HCT116 (cell line): ENCODE measurements at regions not wholly inside any gene's neighbourhood (a gene's known extent, or its start where the extent isn't known, plus 50 kb on each side); places are given as distances from the start of the nearest gene placed in this dataset.

Experiments used
- ATAC-seq: fragments of 200-7000 bp; cut with Tn5 transposase; 2 replicates; pipeline ENCODE4 v1.9.1; 2020; ENCODE audit warnings: mild to moderate bottlenecking, moderate library complexity
- BruUV-seq: library from RNA; stranded (reverse); fragments of 400-500 nt; replicated peaks from 2 replicates; lab custom pipeline; 2021; lab: Mats Ljungman, UMichigan
- CTCF ChIA-PET: fragments of 300-600 bp; sonication (Branson Sonifier 250); formaldehyde crosslinking; loops from one replicate; lab custom pipeline; 2021; ENCODE audit warnings: antibody characterized with exemption; lab: Charles Lee
- POLR2A ChIA-PET: fragments of 300-600, 350-600 bp; sonication (Branson Sonifier 250); formaldehyde crosslinking; loops from one replicate; lab custom pipeline; 2021; ENCODE audit warnings: antibody characterized with exemption; lab: Charles Lee
- RAD21 ChIA-PET, 2 experiments: fragments of 300-600 bp; sonication (Branson Sonifier 250); formaldehyde crosslinking; loops; one replicate each; lab custom pipeline; 2023; ENCODE audit warnings: low total read pairs in 2 of 2; ENCODE audit not compliant: uncharacterized antibody in 2 of 2, unreplicated experiment in 2 of 2, low non-redundant PET in 1 of 2; lab: Charles Lee
- DNase-seq: peaks from one replicate; pipeline ENCODE4 v3.0.0-alpha.2; 2010; ENCODE audit warnings: low read depth, low spot score
- H2AFZ ChIP-seq: fragments of 200-600 bp; shearing (Covaris generic), sonication (generic); 2 replicates; pipeline ENCODE4 v1.6.1; 2017; ENCODE audit warnings: low read depth, mixed run types, mixed read lengths, antibody characterized with exemption, low read length; ENCODE audit not compliant: poor library complexity, severe bottlenecking
- H3K27ac ChIP-seq: 2 replicates; pipeline ENCODE4 v1.5.1; 2012; ENCODE audit warnings: low read depth, low read length
- H3K27me3 ChIP-seq: fragments of 200-600 bp; sonication (generic); 2 replicates; pipeline ENCODE4 v1.6.1; 2016; ENCODE audit warnings: mixed run types, low read length, mixed read lengths; ENCODE audit not compliant: insufficient read depth
- H3K36me3 ChIP-seq, 2 experiments: fragments of 200-500 bp in 1 of 2; fragments of 200-600 bp in 1 of 2; sonication (Bioruptor generic) in 1 of 2; sonication (generic) in 1 of 2; 2 replicates each; pipeline versions ENCODE4 v1.5.1 to v1.6.1; 2014 to 2016; ENCODE audit warnings: low read length in 2 of 2, inconsistent platforms in 1 of 2, mixed read lengths in 1 of 2, mixed run types in 1 of 2; ENCODE audit not compliant: insufficient read depth in 2 of 2, control insufficient read depth in 1 of 2
- H3K4me1 ChIP-seq, 2 experiments: fragments of 200-600 bp in 1 of 2; sonication (generic) in 1 of 2; 2 replicates each; pipeline versions ENCODE4 v1.5.1 to v1.6.1; 2012 to 2017; ENCODE audit warnings: low read length in 2 of 2, inconsistent platforms in 1 of 2, mild to moderate bottlenecking in 1 of 2, mixed read lengths in 1 of 2, mixed run types in 1 of 2, moderate library complexity in 1 of 2; ENCODE audit not compliant: insufficient read depth in 2 of 2, control insufficient read depth in 1 of 2
- H3K4me2 ChIP-seq: fragments of 200-600 bp; sonication (generic); 2 replicates; pipeline ENCODE4 v1.6.1; 2017; ENCODE audit warnings: mixed run types, low read length, mixed read lengths
- H3K4me3 ChIP-seq, 2 experiments: fragments of 200-600 bp in 1 of 2; sonication (generic) in 1 of 2; replicated peaks in 1 of 2; 2 replicates each; pipeline ENCODE4 v1.5.1; 2011 to 2016; ENCODE audit warnings: low read length in 2 of 2, control low read depth in 1 of 2, low read depth in 1 of 2, mild to moderate bottlenecking in 1 of 2, mixed read lengths in 1 of 2, mixed run types in 1 of 2
- H3K79me2 ChIP-seq: fragments of 200-600 bp; sonication (generic); 2 replicates; pipeline ENCODE4 v1.6.1; 2017; ENCODE audit warnings: mild to moderate bottlenecking, mixed run types, low read length, moderate library complexity, mixed read lengths; ENCODE audit not compliant: insufficient read depth
- H3K9ac ChIP-seq: fragments of 200-600 bp; sonication (generic); 2 replicates; pipeline ENCODE4 v1.6.1; 2016; ENCODE audit warnings: low read length, mixed read lengths
- H3K9me2 ChIP-seq: fragments of 200-600 bp; sonication (generic), shearing (Covaris generic); 2 replicates; pipeline ENCODE4 v1.6.1; 2017; ENCODE audit warnings: mixed run types, mild to moderate bottlenecking, moderate library complexity; ENCODE audit not compliant: insufficient read depth
- H3K9me3 ChIP-seq, 2 experiments: fragments of 200-500 bp in 1 of 2; fragments of 200-600 bp in 1 of 2; sonication (Bioruptor generic) in 1 of 2; sonication (generic) in 1 of 2; 2 replicates each; pipeline ENCODE4 v1.6.1; 2014 to 2017; ENCODE audit warnings: low read length in 2 of 2, mixed read lengths in 2 of 2, inconsistent platforms in 1 of 2, low read depth in 1 of 2, mild to moderate bottlenecking in 1 of 2, mixed run types in 1 of 2, moderate library complexity in 1 of 2; ENCODE audit not compliant: control insufficient read depth in 1 of 2, insufficient read depth in 1 of 2
- H4K20me1 ChIP-seq: fragments of 200-600 bp; sonication (generic), shearing (Covaris generic); 2 replicates; pipeline ENCODE4 v1.6.1; 2017; ENCODE audit warnings: mixed run types, mild to moderate bottlenecking, moderate library complexity; ENCODE audit not compliant: insufficient read depth
- CEBPB ChIP-seq: IDR thresholded peaks from 2 replicates; pipeline ENCODE4 v1.6.1; 2012; ENCODE audit warnings: low read depth
- CTCF ChIP-seq, 3 experiments: fragments of 200-600 bp in 1 of 3; sonication (generic) in 1 of 3; IDR thresholded peaks in 2 of 3; conservative IDR thresholded peaks in 1 of 3; 2 replicates each; pipeline ENCODE4 v1.5.1; 2012 to 2017; ENCODE audit warnings: low read depth in 2 of 3, low read length in 2 of 3, antibody characterized with exemption in 1 of 3, borderline replicate concordance in 1 of 3, control low read depth in 1 of 3, mild to moderate bottlenecking in 1 of 3, mixed read lengths in 1 of 3, mixed run types in 1 of 3, moderate library complexity in 1 of 3; ENCODE audit not compliant: insufficient read depth in 1 of 3
- ELF1 ChIP-seq: IDR thresholded peaks from 2 replicates; pipeline ENCODE4 v1.6.1; 2012; ENCODE audit warnings: low read depth, borderline replicate concordance
- EZH2phosphoT487 ChIP-seq: fragments of 200-600 bp; IDR thresholded peaks from 2 replicates; pipeline ENCODE4 v1.6.1; 2018; ENCODE audit warnings: antibody characterized with exemption, borderline replicate concordance
- FOSL1 ChIP-seq: IDR thresholded peaks from 2 replicates; pipeline ENCODE4 v1.6.1; 2012; ENCODE audit warnings: low read depth
- MAX ChIP-seq: IDR thresholded peaks from 2 replicates; pipeline ENCODE4 v1.6.1; 2012
- SIN3A ChIP-seq: IDR thresholded peaks from 2 replicates; pipeline ENCODE4 v1.6.1; 2012; ENCODE audit warnings: low read depth
- YY1 ChIP-seq: IDR thresholded peaks from 2 replicates; pipeline ENCODE4 v1.6.1; 2011; ENCODE audit warnings: low read length, low read depth, moderate library complexity, mild to moderate bottlenecking; ENCODE audit not compliant: insufficient replicate concordance; ENCODE audit errors: extremely low read depth
- ZBTB33 ChIP-seq: IDR thresholded peaks from 2 replicates; pipeline ENCODE4 v1.6.1; 2011; ENCODE audit warnings: mild to moderate bottlenecking, low read length, moderate library complexity; ENCODE audit not compliant: insufficient replicate concordance; ENCODE audit errors: extremely low read depth
- intact Hi-C: fragments of 100-400 bp; cut with micrococcal nuclease; formaldehyde crosslinking; loops from 2 replicates; pipeline ENCODE4 v1.10.0; 2022

- POLR2A ChIA-PET = interaction anchor here (1.2 kb wide), 1 partner anchor 8 kb away, joined by 3 read pairs; no protein-coding TSS in a partner anchor
These were observed 52.7 kb upstream of the BCOR start for GRCh38 chrX:40150503-40150902.

More at GRCh38 chrX:40150503-40150902, 52.7 kb upstream of the BCOR start:
- RAD21 ChIA-PET = interaction anchor here in 1 of 2 experiments (0.6 kb wide), 1 partner anchor 11 kb away, joined by 3 read pairs; no protein-coding TSS in a partner anchor
- H3K9ac ChIP-seq = peak overlapping the region; percentile 80; the same call in 1 of the 2 replicates
- ATAC-seq = no peak
- no peaks in the 10 kb centered on the region for H3K9me3 ChIP-seq
- H3K9me2 ChIP-seq = no peaks in the 10 kb centered on the region
- H3K27me3 ChIP-seq = no peaks in the 10 kb centered on the region
- intact Hi-C loops = no loop called here
- H3K4me1 ChIP-seq = peaks cover 30 to 62% of the 10 kb centered on the region in 2 experiments; a peak in 3 of 4 replicates
- CTCF ChIA-PET = no interaction called here
- no TSS peak for BruUV-seq
- DNase-seq = no peak
- peaks cover 25% of the 10 kb centered on the region for H3K79me2 ChIP-seq
- H3K4me2 ChIP-seq = peak overlapping the region; percentile 90
- peak overlapping the region; percentile 93; the same call in 1 of the 2 replicates for H3K27ac ChIP-seq
- no peaks in the 10 kb centered on the region for H4K20me1 ChIP-seq
- TF ChIP-seq MAX (no peak), YY1 (no peak), FOSL1 (no peak), CTCF (IDR thresholded peaks at IDR 0.05 in 2 of 3, conservative IDR thresholded peaks at IDR 0.05 in 1 of 3; ENCODE audit: borderline replicate concordance in 1 of 3, insufficient read depth in 1 of 3, low read depth in 2 of 3, low read length in 2 of 3) (no peak), ZBTB33 (no peak), CEBPB (no peak), EZH2phosphoT487 (no peak), ELF1 (no peak), SIN3A (no peak)
- no peak overlapping the region for H3K4me3 ChIP-seq
- H3K36me3 ChIP-seq = no peaks in the 10 kb centered on the region
- no peak overlapping the region for H2AFZ ChIP-seq
